MM.1S (cell line): ENCODE measurements at regions not wholly inside any gene's neighbourhood (a gene's known extent, or its start where the extent isn't known, plus 50 kb on each side); places are given as distances from the start of the nearest gene placed in this dataset.
"Not testable (repeated sequence)": the region's sequence is repeated elsewhere in the genome, so short reads cannot be mapped to it uniquely, and the experiment has no call there.

Experiments used
- DNase-seq: peaks from one replicate; pipeline ENCODE4 v3.0.0-alpha.2; 2015
- H2AFZ ChIP-seq: fragments of 300-600 bp; sonication (generic); 2 replicates; pipeline ENCODE4 v1.6.0; 2016; ENCODE audit warnings: antibody characterized with exemption, low read length
- H3F3A ChIP-seq: fragments of 300-600 bp; sonication (generic); 2 replicates; pipeline ENCODE4 v1.6.1; 2016; ENCODE audit warnings: mild to moderate bottlenecking, antibody characterized with exemption, low read length, moderate library complexity, mixed read lengths; ENCODE audit not compliant: insufficient read depth
- H3K27ac ChIP-seq: fragments of 300-600 bp; sonication (generic); 2 replicates; pipeline ENCODE4 v1.5.1; 2016; ENCODE audit warnings: mild to moderate bottlenecking, low read length
- H3K27me3 ChIP-seq: fragments of 300-600 bp; sonication (generic); replicated peaks from 2 replicates; pipeline ENCODE4 v1.6.0; 2016; ENCODE audit warnings: low read length; ENCODE audit not compliant: insufficient read depth
- H3K36me3 ChIP-seq: fragments of 300-600 bp; sonication (generic); replicated peaks from 2 replicates; pipeline ENCODE4 v1.6.1; 2016; ENCODE audit warnings: mild to moderate bottlenecking, low read length, mixed read lengths; ENCODE audit not compliant: insufficient read depth
- H3K4me1 ChIP-seq: fragments of 300-600 bp; sonication (generic); 2 replicates; pipeline ENCODE4 v1.6.1; 2016; ENCODE audit warnings: low read length, mixed read lengths
- H3K4me2 ChIP-seq: fragments of 300-600 bp; sonication (generic); 2 replicates; pipeline ENCODE4 v1.6.0; 2016; ENCODE audit warnings: low read depth, low read length
- H3K4me3 ChIP-seq: fragments of 300-600 bp; sonication (generic); 2 replicates; pipeline ENCODE4 v1.5.1; 2016; ENCODE audit warnings: low read length, mixed read lengths
- H3K79me2 ChIP-seq: fragments of 300-600 bp; sonication (generic); 2 replicates; pipeline ENCODE4 v1.6.1; 2016; ENCODE audit warnings: mixed run types, low read length, mixed read lengths
- H3K9ac ChIP-seq: fragments of 300-600 bp; sonication (generic); 2 replicates; pipeline ENCODE4 v1.6.1; 2016; ENCODE audit warnings: low read length, mixed read lengths
- H3K9me2 ChIP-seq: fragments of 300-600 bp; sonication (generic); replicated peaks from 2 replicates; pipeline ENCODE4 v1.6.1; 2016; ENCODE audit warnings: mild to moderate bottlenecking, low read length, mixed read lengths; ENCODE audit not compliant: insufficient read depth
- H3K9me3 ChIP-seq: fragments of 300-600 bp; sonication (generic); replicated peaks from 2 replicates; pipeline ENCODE4 v1.6.1; 2016; ENCODE audit warnings: mild to moderate bottlenecking, low read length, mixed read lengths; ENCODE audit not compliant: insufficient read depth
- H4K20me1 ChIP-seq: fragments of 300-600 bp; sonication (generic); 2 replicates; pipeline ENCODE4 v1.6.1; 2016; ENCODE audit warnings: mild to moderate bottlenecking, low read length, moderate library complexity, mixed read lengths; ENCODE audit not compliant: insufficient read depth
- EZH2 ChIP-seq: fragments of 300-600 bp; sonication (generic); optimal IDR thresholded peaks from 2 replicates; pipeline ENCODE3; 2017; ENCODE audit warnings: low read depth, mild to moderate bottlenecking, antibody characterized with exemption, low read length, mixed read lengths
- EZH2phosphoT487 ChIP-seq: fragments of 300-600 bp; sonication (generic); IDR thresholded peaks from 2 replicates; pipeline ENCODE4 v1.6.1; 2018; ENCODE audit warnings: antibody characterized with exemption, low read length
- TF ChIP-seq, protein P1 (sequence below): fragments of 300-600 bp; sonication (generic); IDR thresholded peaks from 2 replicates; pipeline ENCODE4 v1.5.1; 2016; ENCODE audit warnings: antibody characterized with exemption, low read length, mixed read lengths

GRCh38 chrX:9403374-9403773 lies 61.5 kb upstream of the TBL1X start:
- H3K4me3 ChIP-seq: no peak overlapping the region
- H3K9me2 ChIP-seq: no peaks in the 10 kb centered on the region
- H3K79me2 ChIP-seq: no peaks in the 10 kb centered on the region
- H3K36me3 ChIP-seq: no peaks in the 10 kb centered on the region
- H3K9me3 ChIP-seq: no peaks in the 10 kb centered on the region
- DNase-seq: no peak
- H3K4me2 ChIP-seq: no peak overlapping the region
- H3K9ac ChIP-seq: no peak overlapping the region
- H4K20me1 ChIP-seq: no peaks in the 10 kb centered on the region
- no peaks in the 10 kb centered on the region for H3K4me1 ChIP-seq
- no peaks in the 10 kb centered on the region for H3K27me3 ChIP-seq
- TF ChIP-seq, protein P1, sequence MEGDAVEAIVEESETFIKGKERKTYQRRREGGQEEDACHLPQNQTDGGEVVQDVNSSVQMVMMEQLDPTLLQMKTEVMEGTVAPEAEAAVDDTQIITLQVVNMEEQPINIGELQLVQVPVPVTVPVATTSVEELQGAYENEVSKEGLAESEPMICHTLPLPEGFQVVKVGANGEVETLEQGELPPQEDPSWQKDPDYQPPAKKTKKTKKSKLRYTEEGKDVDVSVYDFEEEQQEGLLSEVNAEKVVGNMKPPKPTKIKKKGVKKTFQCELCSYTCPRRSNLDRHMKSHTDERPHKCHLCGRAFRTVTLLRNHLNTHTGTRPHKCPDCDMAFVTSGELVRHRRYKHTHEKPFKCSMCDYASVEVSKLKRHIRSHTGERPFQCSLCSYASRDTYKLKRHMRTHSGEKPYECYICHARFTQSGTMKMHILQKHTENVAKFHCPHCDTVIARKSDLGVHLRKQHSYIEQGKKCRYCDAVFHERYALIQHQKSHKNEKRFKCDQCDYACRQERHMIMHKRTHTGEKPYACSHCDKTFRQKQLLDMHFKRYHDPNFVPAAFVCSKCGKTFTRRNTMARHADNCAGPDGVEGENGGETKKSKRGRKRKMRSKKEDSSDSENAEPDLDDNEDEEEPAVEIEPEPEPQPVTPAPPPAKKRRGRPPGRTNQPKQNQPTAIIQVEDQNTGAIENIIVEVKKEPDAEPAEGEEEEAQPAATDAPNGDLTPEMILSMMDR: no peak
- TF ChIP-seq EZH2phosphoT487: no peak
- no peak for TF ChIP-seq EZH2
- H3K27ac ChIP-seq: no peak overlapping the region
- no peaks in the 10 kb centered on the region for H3F3A ChIP-seq
- H2AFZ ChIP-seq: no peak overlapping the region

- H3K9me2 ChIP-seq, H3K27ac ChIP-seq, H3K4me3 ChIP-seq, H3K27me3 ChIP-seq, H2AFZ ChIP-seq, H3K4me1 ChIP-seq, H3K4me2 ChIP-seq, H3K9ac ChIP-seq, H4K20me1 ChIP-seq, DNase-seq, H3K79me2 ChIP-seq, H3K36me3 ChIP-seq, H3F3A ChIP-seq, H3K9me3 ChIP-seq: not testable (repeated sequence)
Observed at GRCh38 chrX:9405635-9406034, 59.2 kb upstream of the TBL1X start.

DNA sequence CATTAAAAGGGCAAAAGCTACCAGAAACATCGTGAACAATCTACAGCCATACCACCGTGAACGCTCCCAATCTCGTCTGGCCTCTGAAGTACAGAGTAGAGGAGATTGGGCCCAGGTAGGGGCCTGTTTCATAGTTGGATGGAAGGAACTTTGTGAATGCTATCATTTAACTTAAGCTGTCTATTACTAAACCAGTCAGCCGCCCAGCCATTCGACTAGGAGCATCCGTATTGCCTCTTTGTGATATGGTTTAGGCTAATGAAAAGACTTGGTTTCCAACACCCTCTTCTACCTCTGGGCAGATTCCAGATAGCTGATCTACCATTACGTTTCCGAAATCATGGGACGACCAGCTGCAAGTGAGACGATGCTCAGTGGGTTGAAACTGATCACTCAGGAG lies 54.0 kb upstream of the TBL1X start:
- not testable (repeated sequence) for H3K27me3 ChIP-seq, H3K9me2 ChIP-seq, H3K4me3 ChIP-seq, H2AFZ ChIP-seq, H3K79me2 ChIP-seq, H3K9ac ChIP-seq, H4K20me1 ChIP-seq, H3K4me2 ChIP-seq, DNase-seq, H3F3A ChIP-seq, H3K27ac ChIP-seq, H3K36me3 ChIP-seq, H3K4me1 ChIP-seq, H3K9me3 ChIP-seq

- H3K79me2 ChIP-seq, H4K20me1 ChIP-seq, H3K27ac ChIP-seq, H3K9me3 ChIP-seq, H3K27me3 ChIP-seq, H3K9ac ChIP-seq, H3K4me3 ChIP-seq, DNase-seq, H2AFZ ChIP-seq, H3K36me3 ChIP-seq, H3K4me2 ChIP-seq, H3F3A ChIP-seq, H3K4me1 ChIP-seq, H3K9me2 ChIP-seq: not testable (repeated sequence)
Observed at GRCh38 chrX:9411682-9412081, 53.2 kb upstream of the TBL1X start.

GRCh38 chrX:9414416-9414815 lies 50.4 kb upstream of the TBL1X start:
- no peaks in the 10 kb centered on the region for H3K4me1 ChIP-seq
- no peaks in the 10 kb centered on the region for H3K27me3 ChIP-seq
- no peak overlapping the region for H3K4me2 ChIP-seq
- no peak overlapping the region for H3K27ac ChIP-seq
- H4K20me1 ChIP-seq: no peaks in the 10 kb centered on the region
- H3K9me3 ChIP-seq: no peaks in the 10 kb centered on the region
- H3F3A ChIP-seq: no peaks in the 10 kb centered on the region
- DNase-seq: no peak
- no peak for TF ChIP-seq EZH2
- TF ChIP-seq EZH2phosphoT487: no peak
- TF ChIP-seq, protein P1: no peak
- no peak overlapping the region for H2AFZ ChIP-seq
- no peak overlapping the region for H3K4me3 ChIP-seq
- no peak overlapping the region for H3K9ac ChIP-seq
- no peaks in the 10 kb centered on the region for H3K79me2 ChIP-seq
- H3K9me2 ChIP-seq: no peaks in the 10 kb centered on the region
- H3K36me3 ChIP-seq: no peaks in the 10 kb centered on the region
